Osteoblast (primary cell): ENCODE measurements at regions not wholly inside any gene's neighbourhood (a gene's known extent, or its start where the extent isn't known, plus 50 kb on each side); places are given as distances from the start of the nearest gene placed in this dataset.

Source experiments
- DNase-seq: peaks from one replicate; pipeline ENCODE4 v3.0.0; 2011; ENCODE audit warnings: low spot score, mixed read lengths; ENCODE audit not compliant: insufficient read length; ENCODE audit errors: missing footprints
- H2AFZ ChIP-seq: 2 replicates; pipeline ENCODE4 v1.6.0; 2011; ENCODE audit warnings: mild to moderate bottlenecking, low read length
- H3K27ac ChIP-seq: 2 replicates; pipeline ENCODE4 v1.5.1; 2011; ENCODE audit warnings: mild to moderate bottlenecking, low read depth, low read length, moderate library complexity
- H3K27me3 ChIP-seq: 2 replicates; pipeline ENCODE4 v1.6.0; 2012; ENCODE audit warnings: mild to moderate bottlenecking, control low read depth, inconsistent platforms, low read length, moderate library complexity; ENCODE audit not compliant: insufficient read depth
- H3K36me3 ChIP-seq: 2 replicates; pipeline ENCODE4 v1.5.1; 2011; ENCODE audit warnings: mild to moderate bottlenecking, low read length, control low read depth, moderate library complexity; ENCODE audit not compliant: insufficient read depth
- H3K4me1 ChIP-seq: 2 replicates; pipeline ENCODE4 v1.5.1; 2011; ENCODE audit warnings: mild to moderate bottlenecking, low read length, control low read depth, moderate library complexity; ENCODE audit not compliant: insufficient read depth
- H3K4me2 ChIP-seq: 2 replicates; pipeline ENCODE4 v1.6.0; 2011; ENCODE audit warnings: mild to moderate bottlenecking, low read length; ENCODE audit not compliant: insufficient read depth
- H3K4me3 ChIP-seq: fragments of 200-600 bp; sonication (generic); 3 replicates; pipeline ENCODE4 v1.5.1; 2012; ENCODE audit warnings: mild to moderate bottlenecking, low read length, inconsistent platforms; ENCODE audit not compliant: insufficient read depth
- H3K79me2 ChIP-seq: 2 replicates; pipeline ENCODE4 v1.6.0; 2012; ENCODE audit warnings: mild to moderate bottlenecking, low read length, control low read depth, inconsistent platforms; ENCODE audit not compliant: insufficient read depth
- H3K9me3 ChIP-seq: 2 replicates; pipeline ENCODE4 v1.5.1; 2011; ENCODE audit warnings: low read depth, low read length, control low read depth
- H4K20me1 ChIP-seq: 2 replicates; pipeline ENCODE4 v1.6.0; 2012; ENCODE audit warnings: mild to moderate bottlenecking, low read length, control low read depth; ENCODE audit not compliant: insufficient read depth
- TF ChIP-seq, protein P1 (sequence below): IDR thresholded peaks from 2 replicates; pipeline ENCODE4 v1.5.1; 2011; ENCODE audit warnings: mild to moderate bottlenecking, low read depth, low read length, moderate library complexity; ENCODE audit errors: extremely low read depth

DNA sequence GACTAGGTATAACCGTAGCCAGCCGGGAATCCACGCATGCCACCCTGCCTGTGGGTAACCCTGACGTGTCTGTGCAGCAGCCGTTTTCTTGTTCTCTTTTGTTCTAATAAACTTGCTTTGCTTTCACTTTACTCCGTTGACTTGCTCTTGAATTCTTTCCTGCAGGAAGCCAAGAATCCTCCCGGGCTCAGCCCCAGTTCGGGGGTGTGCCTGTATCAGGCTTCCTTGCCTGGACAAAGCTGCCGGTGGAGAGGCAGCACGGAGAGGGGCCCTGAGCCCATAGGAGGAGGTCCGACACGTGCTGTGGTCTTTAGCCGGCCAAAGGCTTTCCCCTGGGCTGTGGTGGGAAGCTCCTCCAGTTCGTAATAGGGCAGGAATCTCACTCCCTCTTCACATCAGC, 256.5 kb upstream of the PPP2R2D start:
- no peaks in the 10 kb centered on the region for H3K79me2 ChIP-seq
- no peak overlapping the region for H3K4me2 ChIP-seq
- H2AFZ ChIP-seq: no peak overlapping the region
- no peaks in the 10 kb centered on the region for H3K9me3 ChIP-seq
- H3K4me3 ChIP-seq: no peak overlapping the region
- H3K27me3 ChIP-seq: no peaks in the 10 kb centered on the region
- H3K27ac ChIP-seq: no peak overlapping the region
- no peaks in the 10 kb centered on the region for H4K20me1 ChIP-seq
- DNase-seq: no peak
- TF ChIP-seq, protein P1, sequence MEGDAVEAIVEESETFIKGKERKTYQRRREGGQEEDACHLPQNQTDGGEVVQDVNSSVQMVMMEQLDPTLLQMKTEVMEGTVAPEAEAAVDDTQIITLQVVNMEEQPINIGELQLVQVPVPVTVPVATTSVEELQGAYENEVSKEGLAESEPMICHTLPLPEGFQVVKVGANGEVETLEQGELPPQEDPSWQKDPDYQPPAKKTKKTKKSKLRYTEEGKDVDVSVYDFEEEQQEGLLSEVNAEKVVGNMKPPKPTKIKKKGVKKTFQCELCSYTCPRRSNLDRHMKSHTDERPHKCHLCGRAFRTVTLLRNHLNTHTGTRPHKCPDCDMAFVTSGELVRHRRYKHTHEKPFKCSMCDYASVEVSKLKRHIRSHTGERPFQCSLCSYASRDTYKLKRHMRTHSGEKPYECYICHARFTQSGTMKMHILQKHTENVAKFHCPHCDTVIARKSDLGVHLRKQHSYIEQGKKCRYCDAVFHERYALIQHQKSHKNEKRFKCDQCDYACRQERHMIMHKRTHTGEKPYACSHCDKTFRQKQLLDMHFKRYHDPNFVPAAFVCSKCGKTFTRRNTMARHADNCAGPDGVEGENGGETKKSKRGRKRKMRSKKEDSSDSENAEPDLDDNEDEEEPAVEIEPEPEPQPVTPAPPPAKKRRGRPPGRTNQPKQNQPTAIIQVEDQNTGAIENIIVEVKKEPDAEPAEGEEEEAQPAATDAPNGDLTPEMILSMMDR: no peak
- no peaks in the 10 kb centered on the region for H3K36me3 ChIP-seq
- no peaks in the 10 kb centered on the region for H3K4me1 ChIP-seq

DNA sequence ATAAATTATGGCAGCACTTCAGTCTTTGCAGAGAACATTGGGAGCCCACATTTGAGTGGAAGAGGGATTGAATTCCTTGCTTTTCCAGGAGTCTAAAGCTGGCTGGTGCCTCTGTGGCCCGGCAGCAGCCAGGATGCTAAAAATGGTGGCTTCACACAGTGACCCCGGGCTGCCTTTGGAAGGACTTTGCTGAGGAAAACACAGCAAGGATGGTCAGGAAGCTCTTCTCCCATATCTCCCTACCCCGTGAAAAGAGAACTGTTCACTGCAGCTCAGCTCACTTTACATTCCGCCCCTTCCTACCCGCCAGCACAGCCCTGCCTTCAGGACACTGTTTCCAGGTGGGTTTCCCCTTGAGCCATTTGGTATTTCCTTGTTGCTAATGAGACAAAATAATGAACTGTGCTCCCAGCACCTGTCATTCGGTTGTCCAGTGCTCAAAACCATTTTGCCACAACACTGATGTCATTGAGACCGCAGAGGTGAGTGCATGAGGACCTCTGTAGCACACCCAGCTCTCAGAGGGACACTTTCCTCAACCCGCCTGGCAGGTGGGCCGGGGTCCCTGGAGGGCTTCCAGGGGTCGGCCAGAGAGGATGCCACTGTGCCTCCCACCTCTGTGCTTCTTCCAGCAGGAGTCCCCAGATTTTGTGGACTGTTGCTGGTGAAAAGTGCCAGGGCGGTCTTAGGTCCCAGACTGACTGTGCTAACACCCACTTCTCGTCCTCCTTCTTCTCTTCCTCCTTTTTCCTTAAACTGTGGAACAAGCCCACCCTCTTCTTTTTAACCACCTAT, 255.7 kb upstream of the PPP2R2D start:
- Histone ChIP-seq H2AFZ (no peak overlapping the region), H4K20me1 (no peaks in the 10 kb centered on the region), H3K79me2 (no peaks in the 10 kb centered on the region), H3K4me2 (no peak overlapping the region), H3K4me1 (no peaks in the 10 kb centered on the region), H3K27me3 (no peaks in the 10 kb centered on the region), H3K36me3 (no peaks in the 10 kb centered on the region), H3K4me3 (no peak overlapping the region), H3K27ac (no peak overlapping the region), H3K9me3 (no peaks in the 10 kb centered on the region)
- no peak for DNase-seq
- TF ChIP-seq, protein P1: no peak

GRCh38 chr10:131645756-131646155, 255.1 kb upstream of the PPP2R2D start:
- Histone ChIP-seq H3K4me2 (no peak overlapping the region), H3K9me3 (no peaks in the 10 kb centered on the region), H3K27ac (no peak overlapping the region), H4K20me1 (no peaks in the 10 kb centered on the region), H3K79me2 (no peaks in the 10 kb centered on the region), H3K4me3 (no peak overlapping the region), H3K27me3 (no peaks in the 10 kb centered on the region), H3K36me3 (no peaks in the 10 kb centered on the region), H2AFZ (no peak overlapping the region), H3K4me1 (no peaks in the 10 kb centered on the region)
- TF ChIP-seq, protein P1: no peak
- DNase-seq: no peak

DNA sequence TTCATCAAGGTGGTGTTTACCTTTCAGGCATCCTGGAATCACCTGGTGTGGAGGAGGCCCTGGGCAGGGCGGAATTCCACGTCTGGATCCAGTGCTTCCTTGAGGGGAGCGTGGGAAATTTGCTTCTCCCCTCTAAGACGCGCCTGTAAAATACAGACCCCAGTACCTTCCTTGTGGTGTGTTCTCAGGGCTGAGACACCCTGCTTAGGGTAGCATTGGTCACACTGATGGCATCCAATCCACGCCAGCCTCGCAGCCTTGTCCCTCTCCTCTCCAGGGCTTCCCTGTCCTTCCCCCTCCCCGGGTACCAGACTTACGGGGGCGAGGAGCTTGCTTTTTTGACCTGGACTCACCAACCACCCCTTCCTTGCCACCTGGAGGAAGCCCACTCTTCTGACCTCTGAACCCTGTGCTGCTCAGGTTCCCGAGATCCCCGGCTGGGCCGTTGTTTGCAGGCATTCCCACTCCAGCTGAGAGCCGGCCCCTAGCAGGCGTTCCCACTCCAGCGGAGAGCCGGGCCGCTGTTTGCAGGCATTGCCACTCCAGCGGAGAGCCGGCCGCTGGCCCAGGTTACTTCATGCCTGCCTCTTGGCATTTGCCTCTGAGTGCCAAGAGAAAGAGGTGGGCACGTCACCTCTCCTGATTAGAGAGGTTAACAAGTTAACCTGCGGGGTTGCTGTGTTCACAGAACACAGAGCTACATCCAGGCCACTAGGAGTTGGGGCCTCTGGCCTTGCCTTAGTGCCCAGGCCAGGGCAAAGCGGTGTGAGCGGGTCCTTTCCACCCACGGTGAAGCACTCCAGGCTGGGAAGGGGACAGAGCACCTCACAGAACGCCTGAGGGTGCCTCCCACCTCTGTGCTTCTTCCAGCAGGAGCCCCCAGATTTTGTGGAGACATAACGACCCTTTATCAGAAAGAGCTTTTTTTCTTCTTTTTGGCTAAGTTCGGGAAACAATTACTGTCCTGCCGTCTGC, 254.0 kb upstream of the PPP2R2D start:
- no peaks in the 10 kb centered on the region for H3K36me3 ChIP-seq
- no peak overlapping the region for H3K4me3 ChIP-seq
- TF ChIP-seq, protein P1: no peak
- H3K9me3 ChIP-seq: no peaks in the 10 kb centered on the region
- DNase-seq: no peak
- no peaks in the 10 kb centered on the region for H3K4me1 ChIP-seq
- H4K20me1 ChIP-seq: no peaks in the 10 kb centered on the region
- no peaks in the 10 kb centered on the region for H3K79me2 ChIP-seq
- H3K27me3 ChIP-seq: no peaks in the 10 kb centered on the region
- H3K4me2 ChIP-seq: no peak overlapping the region
- no peak overlapping the region for H3K27ac ChIP-seq
- H2AFZ ChIP-seq: no peak overlapping the region
